Suprapubic skin (tissue), 3 donors: ENCODE measurements at regions not wholly inside any gene's neighbourhood (a gene's known extent, or its start where the extent isn't known, plus 50 kb on each side); places are given as distances from the start of the nearest gene placed in this dataset.

Experiments used
- CTCF ChIP-seq, 2 donors: fragments of 200-600 bp in 1 of 2; fragments of 450-650 bp in 1 of 2; sonication (generic) in 1 of 2; IDR thresholded peaks; one replicate each; pipeline ENCODE4 v1.5.1; 2016 to 2019; ENCODE audit warnings: antibody characterized with exemption in 2 of 2, mild to moderate bottlenecking in 1 of 2, moderate library complexity in 1 of 2
- POLR2A ChIP-seq, 2 donors: fragments of 450-650 bp; IDR thresholded peaks; one replicate each; pipeline ENCODE4 v1.6.1; 2017; ENCODE audit warnings: antibody characterized with exemption in 2 of 2, mild to moderate bottlenecking in 2 of 2, moderate library complexity in 2 of 2

- TF ChIP-seq CTCF (IDR thresholded peaks at IDR 0.05) = no peak
- TF ChIP-seq POLR2A (IDR thresholded peaks at IDR 0.05) = no peak
Measured at GRCh38 chr11:135046556-135046955, 634.5 kb upstream of the B3GAT1 start.
